HEK293T (cell line): ENCODE measurements at regions not wholly inside any gene's neighbourhood (a gene's known extent, or its start where the extent isn't known, plus 50 kb on each side); places are given as distances from the start of the nearest gene placed in this dataset.

ENCODE experiments used
- BHLHE40 ChIP-seq: fragments of 450-650 bp; IDR thresholded peaks from 2 replicates; pipeline ENCODE4 v1.6.1; 2016; ENCODE audit warnings: mild to moderate bottlenecking, moderate library complexity, borderline replicate concordance
- ELF4 ChIP-seq: fragments of 450-650 bp; IDR thresholded peaks from 2 replicates; pipeline ENCODE4 v1.6.1; 2017; ENCODE audit warnings: antibody characterized with exemption
- FOXA1 ChIP-seq: fragments of 450-650 bp; IDR thresholded peaks from 2 replicates; pipeline ENCODE4 v1.6.1; 2016; ENCODE audit warnings: mild to moderate bottlenecking
- FOXK2 ChIP-seq: fragments of 450-650 bp; IDR thresholded peaks from 2 replicates; pipeline ENCODE4 v1.6.1; 2016; ENCODE audit warnings: mild to moderate bottlenecking
- L3MBTL2 ChIP-seq: fragments of 450-650 bp; conservative IDR thresholded peaks from 2 replicates; pipeline ENCODE4 v1.6.1; 2016; ENCODE audit warnings: mild to moderate bottlenecking
- LEF1 ChIP-seq: fragments of 450-650 bp; IDR thresholded peaks from 2 replicates; pipeline ENCODE4 v1.6.1; 2017; ENCODE audit warnings: mild to moderate bottlenecking, borderline replicate concordance
- PKNOX1 ChIP-seq: fragments of 450-650 bp; IDR thresholded peaks from 2 replicates; pipeline ENCODE4 v1.6.1; 2016
- SP1 ChIP-seq: fragments of 450-650 bp; IDR thresholded peaks from 2 replicates; pipeline ENCODE4 v1.6.1; 2017

GRCh38 chrX:80173261-80173660 is 158.7 kb downstream of the TBX22 start:
- no peak for TF ChIP-seq ELF4
- no peak for TF ChIP-seq BHLHE40
- no peak for TF ChIP-seq FOXK2
- no peak for TF ChIP-seq SP1
- no peak for TF ChIP-seq PKNOX1
- TF ChIP-seq FOXA1, result no peak
- TF ChIP-seq LEF1, result no peak
- no peak for TF ChIP-seq L3MBTL2
